HG03432 (cell line): ENCODE measurements at regions not wholly inside any gene's neighbourhood (a gene's known extent, or its start where the extent isn't known, plus 50 kb on each side); places are given as distances from the start of the nearest gene placed in this dataset.
"Not testable (repeated sequence)": the region's sequence is repeated elsewhere in the genome, so short reads cannot be mapped to it uniquely, and the experiment has no call there.

Experiments
- ATAC-seq: cut with Tn5 transposase; IDR thresholded peaks from one replicate; pipeline ENCODE4 v1.9.1; 2021; ENCODE audit warnings: mild to moderate bottlenecking, moderate library complexity; ENCODE audit not compliant: unreplicated experiment

DNA sequence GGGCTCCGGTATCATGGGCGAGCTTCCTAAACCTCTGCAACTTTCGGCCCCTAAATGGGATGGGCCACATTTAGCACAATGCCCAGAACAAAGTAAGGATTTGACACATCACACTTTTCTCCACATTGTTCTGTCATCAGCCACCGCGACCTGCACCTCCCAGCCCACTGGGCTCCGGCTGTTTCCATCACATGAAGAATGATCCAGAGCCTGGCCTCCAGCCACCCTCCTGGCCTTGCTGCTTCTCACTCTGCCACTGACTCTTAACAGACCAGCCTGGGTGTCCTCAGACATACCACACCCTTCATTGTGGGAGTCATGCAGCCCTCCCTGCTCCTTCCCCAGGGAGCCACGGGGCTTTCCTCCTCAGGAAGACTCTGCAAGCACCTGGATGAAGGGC, 113.7 kb downstream of the IGLL1 start:
- ATAC-seq, result no peak

DNA sequence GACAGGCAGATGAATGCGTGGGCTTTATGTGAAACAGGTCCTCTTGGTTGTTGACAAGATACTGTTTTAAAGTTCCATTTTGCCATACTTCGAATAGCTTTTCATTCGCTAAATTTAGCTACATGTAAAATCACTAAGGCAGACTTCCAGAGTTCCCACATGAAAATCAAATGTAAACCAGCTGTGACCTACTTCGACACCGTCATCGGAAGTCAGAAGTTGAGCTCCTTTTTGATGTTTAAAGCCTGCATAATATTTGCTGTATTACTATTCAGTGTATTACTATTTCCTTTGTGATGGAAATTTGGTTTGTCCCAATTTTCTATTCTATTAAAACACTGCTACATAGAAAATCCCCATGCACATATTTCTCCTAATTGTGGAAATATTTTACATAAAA, 115.3 kb downstream of the IGLL1 start:
- ATAC-seq, result not testable (repeated sequence)

DNA sequence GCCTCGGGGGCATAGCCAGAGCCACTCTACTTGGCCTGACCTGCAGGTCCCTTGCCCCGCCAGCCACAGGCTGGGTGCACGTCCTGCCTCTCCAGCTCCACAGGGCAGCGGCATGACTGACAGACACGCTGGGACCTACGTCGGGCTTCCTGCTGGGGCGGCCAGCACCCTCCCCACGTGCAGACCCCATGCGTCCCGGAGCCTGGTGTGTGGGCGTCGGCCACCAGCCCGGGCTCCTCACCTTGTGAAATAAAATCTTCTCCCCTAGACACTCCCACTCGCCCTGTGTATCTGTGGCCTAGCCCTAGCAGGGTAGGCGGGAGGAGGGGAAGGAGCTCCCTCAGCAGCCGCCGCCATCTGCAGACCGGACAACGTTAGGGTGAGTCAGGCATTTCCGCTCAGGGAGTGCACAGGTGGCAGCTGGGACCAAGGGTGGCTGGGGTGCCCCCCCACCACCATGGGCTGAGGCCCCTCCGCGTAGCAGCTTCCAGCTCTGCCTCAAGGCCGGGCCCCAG, 119.5 kb downstream of the IGLL1 start:
- ATAC-seq, result not testable (repeated sequence)

DNA sequence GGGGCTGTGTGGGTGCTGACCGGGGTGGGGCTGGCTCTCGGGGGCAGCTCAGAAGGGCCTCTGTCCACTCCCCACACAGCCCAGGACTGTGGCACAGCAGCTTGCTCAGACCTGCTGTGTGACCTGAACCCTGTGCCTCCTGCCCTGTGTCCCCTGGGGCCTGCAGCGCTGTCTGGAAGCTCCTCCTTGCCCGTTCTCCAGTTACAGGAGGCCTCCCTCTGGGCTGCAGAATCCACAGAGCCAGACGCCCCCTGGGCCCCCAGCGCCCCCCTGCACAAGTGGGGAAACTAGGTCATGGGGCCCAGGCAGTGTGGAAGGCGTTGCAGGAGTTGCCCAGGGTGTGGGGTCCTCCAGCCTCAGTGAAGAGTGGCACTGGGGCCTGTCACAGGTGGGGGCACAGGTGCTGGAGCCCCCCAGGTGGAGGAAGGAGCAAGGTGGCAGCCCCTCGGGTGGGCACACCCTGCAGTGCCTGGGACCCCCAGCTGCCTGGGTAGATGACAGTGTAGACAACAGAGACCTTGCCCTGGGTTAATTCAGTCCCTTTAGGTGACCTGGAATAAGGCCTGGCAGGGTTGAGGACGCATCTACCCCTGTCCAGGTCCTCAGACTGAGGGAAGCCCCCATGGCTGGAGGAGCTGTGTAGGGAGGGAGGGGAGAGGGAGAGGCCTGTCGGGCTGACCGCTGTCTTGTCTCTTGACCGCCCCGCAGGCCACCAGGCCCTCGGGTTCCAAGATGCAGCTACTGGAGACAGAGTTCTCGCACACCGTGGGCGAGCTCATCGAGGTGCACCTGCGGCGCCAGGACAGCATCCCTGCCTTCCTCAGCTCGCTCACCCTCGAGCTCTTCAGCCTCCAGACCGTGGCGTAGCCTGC, 120.2 kb downstream of the IGLL1 start:
- not testable (repeated sequence) for ATAC-seq

DNA sequence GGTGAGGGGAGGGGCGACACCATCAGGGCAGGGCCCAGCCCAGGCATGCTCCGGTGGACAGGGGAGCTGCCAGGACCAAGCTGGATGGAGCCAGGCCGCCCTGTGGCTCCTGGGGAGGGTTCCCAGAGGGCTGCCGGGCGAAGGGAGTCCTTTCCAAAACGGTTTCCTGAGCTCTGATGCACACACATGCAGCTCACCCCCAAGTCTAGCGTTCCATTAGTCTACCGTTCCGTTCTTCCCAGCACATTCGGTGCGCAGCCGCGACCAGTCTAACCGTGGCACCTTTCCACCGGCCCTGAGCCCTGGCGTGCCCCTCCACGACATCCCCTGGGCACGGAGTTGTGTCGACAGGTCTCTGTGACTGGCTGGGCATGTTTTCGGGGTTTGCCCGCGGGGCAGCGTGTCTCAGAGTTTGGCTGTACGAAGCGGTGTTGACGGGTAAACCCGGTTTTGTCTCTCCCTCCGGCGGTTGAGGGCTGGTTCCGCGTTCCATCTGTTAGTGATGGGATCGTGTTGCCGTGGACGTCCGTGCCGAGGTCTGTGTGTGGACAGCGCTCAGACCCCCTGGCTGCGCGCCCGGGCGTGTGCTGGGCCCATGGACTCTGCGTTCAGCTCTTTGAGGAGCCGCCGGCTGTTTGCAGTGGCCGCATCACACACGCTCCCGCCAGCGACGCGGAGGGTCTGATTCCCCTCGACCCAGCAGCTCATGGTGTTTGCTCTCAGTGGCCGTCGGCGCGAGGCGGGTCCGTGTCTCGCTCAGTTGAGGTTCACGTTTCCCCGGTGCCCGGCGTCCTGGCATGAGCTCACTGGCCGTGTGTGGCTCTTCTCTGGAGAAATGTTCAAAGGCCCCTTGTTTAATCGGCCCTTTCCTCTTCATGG, 121.2 kb downstream of the IGLL1 start:
- ATAC-seq, result no peak

DNA sequence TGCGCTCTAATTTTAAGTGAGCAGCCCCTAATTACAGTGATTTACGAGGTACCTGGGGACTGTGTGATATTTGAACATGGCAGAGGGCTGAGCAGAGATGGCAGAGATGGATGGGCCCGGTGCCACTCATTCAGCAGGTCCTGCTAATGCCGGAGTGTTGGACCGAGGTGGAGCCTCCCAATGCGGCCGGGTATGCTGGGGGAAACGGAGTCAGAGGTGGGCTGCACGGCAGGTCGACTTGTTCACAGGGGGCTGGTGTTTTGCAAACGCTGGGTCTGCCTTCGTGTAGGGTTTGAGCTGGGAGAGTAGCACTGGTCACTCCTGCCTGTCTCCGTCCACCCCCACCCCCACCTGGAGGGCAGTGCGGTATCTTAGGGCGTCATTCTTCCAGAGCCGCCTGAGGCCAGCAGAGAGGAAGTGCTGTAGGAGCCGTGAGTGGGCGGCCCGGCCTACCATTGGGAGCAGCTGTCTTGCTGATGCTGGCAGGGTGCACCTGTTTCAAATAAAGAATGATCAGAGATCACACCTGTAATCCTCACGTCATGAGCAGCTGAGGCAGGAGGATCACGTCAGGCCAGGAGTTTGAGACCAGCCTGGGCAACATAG, 122.6 kb downstream of the IGLL1 start:
- no peak for ATAC-seq

DNA sequence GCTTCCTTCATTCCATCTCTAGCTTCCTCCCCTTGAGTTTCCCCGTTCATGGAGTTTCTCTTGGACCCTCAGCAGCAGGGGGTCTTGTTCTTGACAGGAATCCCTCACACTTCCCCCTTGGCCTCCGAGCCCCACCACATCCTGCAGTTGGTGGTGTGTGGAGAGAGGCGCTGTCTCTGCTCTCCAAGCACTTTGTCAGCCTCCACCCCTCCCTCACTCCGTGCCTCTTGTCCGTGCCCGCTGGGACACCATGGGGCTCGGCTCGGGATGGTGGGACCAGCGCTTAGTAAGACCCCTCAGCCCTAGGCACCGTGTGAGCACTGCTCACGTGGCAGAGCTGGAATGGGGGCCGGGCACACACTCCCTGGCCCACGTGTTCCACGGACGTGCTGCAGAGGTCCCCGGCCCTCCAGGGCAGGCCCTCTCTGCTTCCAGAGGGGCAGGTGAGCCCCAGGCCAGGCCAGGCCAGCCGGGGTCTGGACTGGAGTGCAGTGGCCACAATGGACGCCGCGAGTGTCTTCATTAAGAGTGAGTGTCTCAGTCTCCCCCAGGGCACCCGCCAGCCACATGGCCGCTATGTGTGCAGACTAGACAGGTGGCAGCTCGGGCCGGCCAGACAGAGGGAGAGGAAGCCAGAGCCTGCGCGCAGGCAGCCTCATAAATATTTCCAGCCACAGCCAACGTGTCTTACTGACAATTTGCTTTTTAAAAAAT, 123.3 kb downstream of the IGLL1 start:
- not testable (repeated sequence) for ATAC-seq

DNA sequence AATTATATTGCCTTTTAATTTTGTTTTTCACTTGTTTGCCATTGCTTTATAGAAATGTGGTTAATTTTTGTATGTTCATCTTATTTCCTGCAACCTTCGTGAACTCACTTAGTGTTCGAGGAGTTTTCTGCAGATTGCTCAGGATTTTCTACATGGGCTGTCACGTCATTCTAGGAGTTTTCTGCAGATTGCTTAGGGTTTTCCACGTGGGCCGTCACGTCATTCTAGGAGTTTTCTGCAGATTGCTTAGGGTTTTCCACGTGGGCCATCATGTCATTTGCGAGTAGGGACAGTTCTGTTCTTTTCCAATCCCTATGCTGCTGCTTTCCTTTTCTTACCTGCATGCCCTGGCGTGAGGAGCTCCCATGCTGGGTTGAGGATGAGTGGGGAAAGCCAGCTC, 125.7 kb downstream of the IGLL1 start:
- not testable (repeated sequence) for ATAC-seq

DNA sequence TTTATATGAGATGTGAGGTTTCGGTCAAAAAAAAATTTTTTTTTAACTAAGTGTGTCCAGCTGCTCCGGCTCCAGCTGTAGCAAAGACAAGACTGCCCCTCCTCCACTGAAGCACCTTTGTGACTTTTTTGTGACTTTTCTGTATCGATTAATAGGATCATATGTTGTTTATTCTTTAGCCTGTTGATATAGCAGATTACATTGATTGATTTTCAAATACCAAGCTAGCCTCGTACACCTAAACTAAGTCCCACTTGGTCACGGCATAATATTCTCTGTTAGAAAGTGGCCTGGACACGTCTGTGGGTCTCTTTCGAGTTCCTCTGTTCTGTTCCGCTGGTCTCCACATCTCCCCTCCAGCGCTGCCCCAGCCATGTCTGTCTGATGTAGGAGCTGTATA, 126.8 kb downstream of the IGLL1 start:
- ATAC-seq, result no peak

DNA sequence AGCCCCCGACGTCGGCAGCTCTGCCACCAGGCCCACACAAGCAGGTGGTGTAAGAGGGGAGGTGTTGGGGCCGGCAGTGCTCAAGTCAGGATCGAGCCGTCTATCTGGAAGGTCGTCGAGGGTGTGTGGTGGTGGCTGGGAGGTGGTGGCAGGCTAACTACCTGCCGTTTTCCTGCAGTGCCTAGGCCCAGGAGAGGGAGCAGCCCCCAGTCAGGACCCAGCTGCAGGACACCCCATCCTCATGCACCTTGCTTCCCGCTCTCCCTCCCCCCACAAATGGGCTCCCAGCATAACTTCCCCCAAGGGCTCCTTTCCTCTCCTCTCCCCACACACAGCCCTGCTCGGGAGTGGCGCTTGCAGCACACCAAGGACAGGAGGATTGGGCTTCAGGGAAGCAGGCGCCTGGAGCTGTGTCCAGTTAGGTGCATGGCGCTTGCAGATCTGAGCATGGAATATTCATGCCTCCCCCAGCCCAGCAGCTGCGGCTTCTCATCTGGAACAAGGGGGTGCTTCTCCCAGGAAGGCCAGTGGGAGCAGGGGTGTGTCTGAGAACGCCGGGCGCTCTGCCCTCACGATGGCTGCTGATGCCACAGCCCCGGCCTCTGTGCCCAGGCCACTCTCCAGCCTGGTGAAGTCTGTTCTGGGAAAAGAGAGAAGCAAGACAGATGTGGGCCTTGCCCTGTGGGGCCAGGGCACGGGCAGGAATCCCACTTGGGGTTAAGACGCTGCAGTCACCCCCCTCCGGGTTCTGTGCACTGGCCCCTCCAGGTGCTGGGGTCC, 127.7 kb downstream of the IGLL1 start:
- ATAC-seq, result no peak

DNA sequence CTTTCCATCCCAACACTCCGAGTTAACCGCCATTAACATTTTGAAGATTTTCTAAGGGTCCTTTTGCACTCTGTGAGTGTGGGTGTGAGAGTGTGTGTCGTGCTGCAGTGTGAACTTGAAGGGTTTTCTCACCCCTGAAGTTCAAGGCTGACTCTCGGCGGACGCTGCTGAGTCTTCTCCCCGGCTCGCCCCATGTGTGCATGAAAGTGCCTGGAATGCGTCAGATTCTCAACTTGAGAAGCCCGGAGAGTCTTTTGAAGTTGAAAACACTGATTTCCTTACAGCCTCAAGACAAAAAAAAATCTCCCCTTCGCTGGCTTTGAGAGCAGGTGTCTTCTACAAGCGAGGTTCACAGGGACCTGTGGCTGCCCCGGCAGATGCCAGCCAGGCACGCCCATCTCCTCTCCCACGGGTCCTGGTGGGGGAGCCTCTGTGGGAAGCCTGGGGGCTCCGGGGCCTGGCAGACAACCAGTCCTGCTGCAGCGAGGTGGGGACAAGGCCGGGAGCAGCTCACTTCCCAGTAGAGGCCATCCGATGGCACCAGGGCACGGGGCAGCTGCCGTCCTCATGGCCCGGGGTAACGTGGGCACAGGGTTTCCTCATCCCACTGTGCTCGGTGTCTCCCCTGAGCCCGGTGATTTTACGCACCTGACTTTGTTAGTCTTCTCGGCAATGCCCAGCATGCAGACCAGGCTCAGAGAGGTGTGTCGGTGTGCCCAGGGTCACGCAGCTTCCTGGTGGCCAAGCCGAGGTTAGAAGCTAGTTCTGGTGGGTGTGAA, 128.4 kb downstream of the IGLL1 start:
- ATAC-seq, result not testable (repeated sequence)

DNA sequence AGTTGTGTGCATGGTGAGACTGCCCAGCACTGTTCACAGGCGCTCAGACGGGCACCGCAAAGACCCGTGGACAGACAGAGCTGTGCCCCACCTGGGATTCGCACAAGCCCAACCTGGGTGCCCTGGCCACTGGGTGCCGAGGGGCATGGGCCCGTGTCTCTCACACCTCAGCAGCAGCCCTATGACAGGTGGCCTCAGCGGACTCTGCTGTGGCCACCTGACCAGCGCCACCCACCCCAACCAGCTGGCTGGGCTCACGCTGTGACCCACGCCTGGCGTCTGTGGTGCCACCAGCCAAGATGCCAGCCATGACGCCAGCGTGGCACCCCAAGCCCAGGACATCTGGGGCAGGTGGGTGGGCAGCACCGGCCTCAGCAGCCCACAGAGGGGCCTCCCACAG, 129.3 kb downstream of the IGLL1 start:
- not testable (repeated sequence) for ATAC-seq

DNA sequence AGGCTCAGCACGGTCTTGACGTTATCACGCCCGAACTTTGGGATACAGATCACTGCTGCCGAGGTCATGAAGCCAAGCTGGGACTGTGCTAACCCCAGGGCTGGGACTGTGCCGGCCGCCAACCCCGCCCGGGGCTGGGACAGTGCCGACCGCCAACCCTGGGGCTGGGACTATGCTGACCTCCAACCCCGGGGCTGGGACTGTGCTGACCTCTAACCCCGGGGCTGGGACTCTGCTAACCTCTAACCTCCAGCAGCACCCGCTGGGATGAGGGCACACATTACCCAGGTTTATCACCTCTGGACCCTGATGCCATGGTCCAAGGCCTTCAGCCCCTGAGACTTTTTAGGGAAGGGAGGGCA, 129.7 kb downstream of the IGLL1 start:
- no peak for ATAC-seq

DNA sequence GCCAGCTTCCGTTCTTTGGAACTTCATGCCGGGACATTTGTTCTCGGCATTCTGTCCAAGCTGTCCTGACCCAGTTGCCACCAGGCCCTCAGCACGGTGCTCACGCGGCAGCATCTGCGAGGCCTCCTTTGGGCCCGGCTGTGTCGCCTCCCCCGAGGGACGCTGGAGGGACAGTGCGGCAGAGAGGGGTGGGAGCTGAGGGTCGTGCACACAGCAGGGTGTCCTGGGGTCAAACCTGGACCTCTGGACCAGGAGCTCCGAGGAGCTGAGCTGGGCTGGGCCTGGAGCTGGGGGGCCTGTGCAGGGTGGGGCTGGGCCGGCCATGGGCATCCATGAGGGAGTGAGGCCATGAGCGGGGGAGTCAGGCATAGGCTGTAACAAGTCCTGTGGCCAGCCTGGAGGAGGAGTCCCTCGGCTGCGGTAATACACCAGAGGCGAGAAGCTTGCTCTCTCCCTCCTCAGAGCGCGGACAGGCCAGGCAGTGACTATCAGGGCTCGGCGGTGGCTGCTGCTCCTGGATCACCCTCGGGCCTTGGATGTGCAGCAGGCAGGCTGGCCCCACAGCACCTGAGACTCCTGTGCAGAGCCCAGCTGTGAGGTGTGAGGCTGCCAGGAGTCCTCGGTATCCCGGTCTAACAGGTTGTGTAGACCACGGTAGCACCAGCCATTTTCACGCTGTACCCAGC, 130.2 kb downstream of the IGLL1 start:
- ATAC-seq, result not testable (repeated sequence)

DNA sequence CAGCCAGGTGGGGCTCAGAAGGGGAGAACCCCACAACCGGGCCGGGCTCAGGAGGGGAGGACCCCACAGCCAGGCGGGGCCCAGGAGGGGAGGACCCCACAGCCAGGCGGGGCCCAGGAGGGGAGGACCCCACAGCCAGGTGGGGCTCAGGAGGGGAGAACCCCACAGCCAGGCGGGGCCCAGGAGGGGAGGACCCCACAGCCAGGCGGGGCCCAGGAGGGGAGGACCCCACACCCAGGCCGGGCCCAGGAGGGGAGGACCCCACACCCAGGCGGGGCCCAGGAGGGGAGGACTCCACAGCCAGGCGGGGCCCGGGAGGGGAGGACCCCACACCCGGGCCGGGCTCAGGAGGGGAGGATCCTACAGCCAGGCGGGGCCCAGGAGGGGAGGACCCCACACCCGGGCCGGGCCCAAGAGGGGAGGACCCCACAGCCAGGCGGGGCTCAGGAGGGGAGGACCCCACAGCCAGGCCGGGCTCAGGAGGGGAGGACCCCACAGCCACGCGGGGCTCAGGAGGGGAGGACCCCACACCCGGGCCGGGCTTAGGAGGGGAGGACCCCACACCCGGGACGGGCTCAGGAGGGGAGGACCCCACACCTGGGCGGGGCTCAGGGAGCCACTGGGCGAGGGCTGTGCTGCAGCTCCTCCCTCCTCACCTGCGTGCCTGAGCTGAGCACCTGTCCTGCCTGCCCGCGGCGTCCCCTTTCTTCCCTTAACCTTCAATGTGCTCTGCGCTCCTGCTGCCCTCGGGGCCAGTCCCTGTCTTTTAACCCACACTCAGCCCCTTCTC, 131.4 kb downstream of the IGLL1 start:
- not testable (repeated sequence) for ATAC-seq

DNA sequence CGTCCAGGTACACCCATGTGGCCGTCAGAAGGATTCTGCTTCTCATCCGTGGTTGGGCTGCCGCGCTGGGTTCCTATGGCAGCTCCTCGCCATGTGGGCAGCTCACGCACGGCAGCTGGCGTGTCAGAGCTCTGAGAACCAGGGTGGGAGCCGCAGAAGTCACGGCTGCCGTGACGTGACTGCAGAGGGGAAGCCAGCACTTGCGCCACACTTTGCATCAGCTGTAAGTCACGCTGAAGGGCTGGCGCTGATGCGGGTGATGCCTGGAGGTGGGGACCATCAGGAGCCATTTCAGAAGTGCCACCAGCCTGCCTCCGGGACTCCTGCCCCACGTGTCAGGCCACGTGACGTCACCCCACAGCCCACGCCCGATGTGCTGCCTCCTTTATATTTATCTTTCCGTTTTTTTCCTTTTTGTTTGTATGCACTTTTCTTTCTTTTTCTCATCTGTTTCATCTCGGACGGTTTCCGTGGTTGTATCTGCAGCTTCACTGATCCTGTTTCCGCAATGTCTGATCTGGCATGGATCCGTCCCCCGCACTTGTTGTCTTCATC, 133.2 kb downstream of the IGLL1 start:
- no peak for ATAC-seq

DNA sequence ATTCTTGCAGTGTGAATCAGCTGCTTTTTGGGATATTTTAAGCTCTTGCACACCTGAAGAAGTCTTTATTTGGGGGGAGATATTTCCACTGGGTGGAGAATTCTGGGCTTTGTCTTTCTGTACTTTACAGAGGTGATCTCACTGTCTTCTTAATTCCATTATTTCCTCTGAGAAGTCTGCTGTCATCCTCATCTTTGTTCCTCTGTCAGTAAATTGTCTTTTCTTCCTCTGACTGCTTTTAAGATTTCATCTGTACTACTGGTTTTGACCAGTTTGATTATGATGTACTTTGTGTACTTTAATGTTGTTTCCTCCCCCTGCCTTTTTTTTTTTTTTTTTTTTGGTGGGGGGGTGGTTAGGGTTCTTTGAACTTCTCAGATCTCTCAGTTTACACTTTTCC, 133.9 kb downstream of the IGLL1 start:
- ATAC-seq, result not testable (repeated sequence)
